ENCODE measurements at regions not wholly inside any gene's neighbourhood (a gene's known extent, or its start where the extent isn't known, plus 50 kb on each side); places are given as distances from the start of the nearest gene placed in this dataset.

- no peak for TF ChIP-seq CTCF (IDR thresholded peaks at IDR 0.05; ENCODE audit: control extremely low read depth in 1 of 3, insufficient read depth in 1 of 3, low read depth in 1 of 3, low read length in 3 of 3)
- TF ChIP-seq CBX8 (IDR thresholded peaks at IDR 0.05; ENCODE audit: borderline replicate concordance, low read depth, low read length): no peak
- no peak for TF ChIP-seq POLR2A (IDR thresholded peaks at IDR 0.05; ENCODE audit: control extremely low read depth in 1 of 2, low read depth in 2 of 2, low read length in 2 of 2)
- TF ChIP-seq MAX (IDR thresholded peaks at IDR 0.05): no peak
- TF ChIP-seq EZH2 (IDR thresholded peaks at IDR 0.05; ENCODE audit: low read depth, low read length, severe bottlenecking): no peak
- TF ChIP-seq POLR2AphosphoS5 (IDR thresholded peaks at IDR 0.05; ENCODE audit: low read depth, low read length): no peak
- TF ChIP-seq KDM1A (IDR thresholded peaks at IDR 0.05; ENCODE audit: borderline replicate concordance, low read length): no peak
- no peak for TF ChIP-seq ATF3 (IDR thresholded peaks at IDR 0.05; ENCODE audit: insufficient read depth, low read depth, low read length)
- TF ChIP-seq TAF7 (optimal IDR thresholded peaks at IDR 0.05; ENCODE audit: borderline replicate concordance, low read depth, low read length): no peak
- no peak for TF ChIP-seq BCL11A (IDR thresholded peaks at IDR 0.05; ENCODE audit: low read depth in 2 of 2, low read length in 2 of 2)
- no peak for TF ChIP-seq USF2 (IDR thresholded peaks at IDR 0.05; ENCODE audit: low read length)
- TF ChIP-seq JUND (IDR thresholded peaks at IDR 0.05; ENCODE audit: low read length): no peak
- no peak for TF ChIP-seq SUZ12 (IDR thresholded peaks at IDR 0.05; ENCODE audit: low read length)
Observed at GRCh38 chr9:88889386-88889785, 101.9 kb upstream of the S1PR3 start.

Measured in H1 (cell line).